H9 (cell line): ENCODE measurements at regions not wholly inside any gene's neighbourhood (a gene's known extent, or its start where the extent isn't known, plus 50 kb on each side); places are given as distances from the start of the nearest gene placed in this dataset.
"Not testable (repeated sequence)": the region's sequence is repeated elsewhere in the genome, so short reads cannot be mapped to it uniquely, and the experiment has no call there.

ENCODE experiments used
- DNase-seq: peaks from one replicate; pipeline ENCODE4 v3.0.0-alpha.2; 2017
- H2AFZ ChIP-seq: one replicate; pipeline ENCODE4 v1.6.1; 2013; ENCODE audit warnings: mild to moderate bottlenecking, low read length, control low read depth, moderate library complexity
- H2AK5ac ChIP-seq: 2 replicates; pipeline ENCODE4 v1.6.1; 2013; ENCODE audit warnings: low read length, control low read depth, mixed read lengths; ENCODE audit not compliant: insufficient read length
- H2BK120ac ChIP-seq: one replicate; pipeline ENCODE4 v1.6.1; 2013; ENCODE audit warnings: low read depth, mild to moderate bottlenecking, low read length, control low read depth, inconsistent platforms; ENCODE audit not compliant: poor library complexity, severe bottlenecking
- H2BK12ac ChIP-seq: 2 replicates; pipeline ENCODE4 v1.6.1; 2013; ENCODE audit warnings: low read length, control low read depth, mixed read lengths, low read depth; ENCODE audit not compliant: insufficient read length
- H2BK15ac ChIP-seq: 2 replicates; pipeline ENCODE4 v1.6.1; 2013; ENCODE audit warnings: low read depth, low read length, control low read depth
- H2BK20ac ChIP-seq: one replicate; pipeline ENCODE4 v1.6.1; 2013; ENCODE audit warnings: low read depth, mild to moderate bottlenecking, low read length, control low read depth, inconsistent platforms; ENCODE audit not compliant: poor library complexity, severe bottlenecking
- H2BK5ac ChIP-seq: 2 replicates; pipeline ENCODE4 v1.6.1; 2013; ENCODE audit warnings: low read length, control low read depth, mixed read lengths; ENCODE audit not compliant: insufficient read length
- H3K14ac ChIP-seq: 2 replicates; pipeline ENCODE4 v1.6.1; 2013; ENCODE audit warnings: low read length, control low read depth; ENCODE audit not compliant: insufficient read depth
- H3K18ac ChIP-seq: 2 replicates; pipeline ENCODE4 v1.6.1; 2013; ENCODE audit warnings: low read depth, mild to moderate bottlenecking, mixed read lengths, low read length, control low read depth; ENCODE audit not compliant: insufficient read length
- H3K23ac ChIP-seq: 2 replicates; pipeline ENCODE4 v1.6.1; 2013; ENCODE audit warnings: low read length, control low read depth, mixed read lengths, low read depth; ENCODE audit not compliant: insufficient read length
- H3K23me2 ChIP-seq: 2 replicates; pipeline ENCODE4 v1.6.1; 2013; ENCODE audit warnings: low read depth, mild to moderate bottlenecking, mixed read lengths, low read length, control low read depth; ENCODE audit not compliant: insufficient read length, poor library complexity, severe bottlenecking
- H3K27ac ChIP-seq: 2 replicates; pipeline ENCODE4 v1.5.1; 2013; ENCODE audit warnings: low read length, control low read depth, mixed read lengths, low read depth; ENCODE audit not compliant: insufficient read length
- H3K27me3 ChIP-seq: 2 replicates; pipeline ENCODE4 v1.6.1; 2013; ENCODE audit warnings: low read length, control low read depth, inconsistent platforms; ENCODE audit not compliant: insufficient read depth
- H3K4ac ChIP-seq: 2 replicates; pipeline ENCODE4 v1.6.1; 2013; ENCODE audit warnings: low read depth, mild to moderate bottlenecking, control low read depth, inconsistent platforms, low read length, moderate library complexity
- H3K4me1 ChIP-seq: 2 replicates; pipeline ENCODE4 v1.6.1; 2013; ENCODE audit warnings: low read length, control low read depth, inconsistent platforms; ENCODE audit not compliant: insufficient read depth
- H3K4me2 ChIP-seq: 2 replicates; pipeline ENCODE4 v1.6.1; 2013; ENCODE audit warnings: low read length, control low read depth, mixed read lengths; ENCODE audit not compliant: insufficient read length, insufficient read depth
- H3K56ac ChIP-seq: 2 replicates; pipeline ENCODE4 v1.6.1; 2013; ENCODE audit warnings: low read depth, mild to moderate bottlenecking, mixed read lengths, low read length, control low read depth; ENCODE audit not compliant: insufficient read length
- H3K79me1 ChIP-seq: 2 replicates; pipeline ENCODE4 v1.6.1; 2013; ENCODE audit warnings: low read depth, mild to moderate bottlenecking, moderate library complexity, low read length, control low read depth, inconsistent platforms; ENCODE audit not compliant: insufficient read depth, poor library complexity, severe bottlenecking
- H3K79me2 ChIP-seq: 2 replicates; pipeline ENCODE4 v1.6.1; 2013; ENCODE audit warnings: low read length, control low read depth, inconsistent platforms; ENCODE audit not compliant: insufficient read depth
- H3K9ac ChIP-seq: 2 replicates; pipeline ENCODE4 v1.6.1; 2013; ENCODE audit warnings: low read length, control low read depth, mixed read lengths; ENCODE audit not compliant: insufficient read length; ENCODE audit errors: extremely low read depth
- H3K9me3 ChIP-seq: one replicate; pipeline ENCODE4 v1.6.1; 2013; ENCODE audit warnings: low read depth, low read length, inconsistent platforms; ENCODE audit not compliant: control insufficient read depth
- H3T11ph ChIP-seq: one replicate; pipeline ENCODE4 v1.6.1; 2013; ENCODE audit warnings: mild to moderate bottlenecking, low read length, control low read depth, inconsistent platforms
- H4K20me1 ChIP-seq: one replicate; pipeline ENCODE4 v1.6.1; 2013; ENCODE audit not compliant: control insufficient read depth, insufficient read length, insufficient read depth
- H4K5ac ChIP-seq: 2 replicates; pipeline ENCODE4 v1.6.1; 2013; ENCODE audit warnings: low read depth, mild to moderate bottlenecking, mixed read lengths, low read length, control low read depth; ENCODE audit not compliant: insufficient read length
- H4K8ac ChIP-seq: replicated peaks from 2 replicates; pipeline ENCODE4 v1.6.1; 2013; ENCODE audit warnings: low read length, control low read depth, mixed read lengths, low read depth; ENCODE audit not compliant: insufficient read length
- H4K91ac ChIP-seq: 2 replicates; pipeline ENCODE4 v1.6.1; 2013; ENCODE audit warnings: low read depth, mild to moderate bottlenecking, moderate library complexity, mixed read lengths, low read length, control low read depth; ENCODE audit not compliant: insufficient read length
- H3K27ac Mint-ChIP-seq, 3 experiments: 2 replicates in 2 of 3; 3 replicates in 1 of 3; pipeline ENCODE4 v1.8.0; 2020 to 2021; ENCODE audit warnings: mixed read lengths in 3 of 3, mild to moderate bottlenecking in 1 of 3, moderate library complexity in 1 of 3
- H3K27me3 Mint-ChIP-seq: 2 replicates; pipeline ENCODE4 v1.8.0; 2021; ENCODE audit warnings: low read depth, mild to moderate bottlenecking, moderate library complexity, mixed read lengths
- H3K36me3 Mint-ChIP-seq, 3 experiments: 2 replicates in 2 of 3; 3 replicates in 1 of 3; pipeline ENCODE4 v1.8.0; 2020 to 2021; ENCODE audit warnings: low read depth in 3 of 3, mixed read lengths in 3 of 3; ENCODE audit not compliant: insufficient read depth in 1 of 3
- H3K4me1 Mint-ChIP-seq, 2 experiments: 2 replicates each; pipeline ENCODE4 v1.8.0; 2020; ENCODE audit warnings: mixed read lengths in 2 of 2
- H3K4me3 Mint-ChIP-seq, 2 experiments: 2 replicates in 1 of 2; 3 replicates in 1 of 2; pipeline ENCODE4 v1.8.0; 2020 to 2021; ENCODE audit warnings: mild to moderate bottlenecking in 2 of 2, mixed read lengths in 2 of 2, moderate library complexity in 1 of 2
- H3K9me3 Mint-ChIP-seq, 2 experiments: 2 replicates in 1 of 2; 3 replicates in 1 of 2; pipeline ENCODE4 v1.8.0; 2020; ENCODE audit warnings: mild to moderate bottlenecking in 2 of 2, mixed read lengths in 2 of 2, moderate library complexity in 1 of 2
- WGBS: extraction: QIAGEN DNeasy Blood & Tissue Kit; methylation state at CpG from one replicate; pipeline ENCODE4 v1.1.7; 2013; ENCODE audit warnings: missing lambda C conversion rate, low lambda C conversion rate, mixed read lengths; ENCODE audit not compliant: insufficient read length; ENCODE audit errors: extremely low coverage; 5-methylcytosine and 5-hydroxymethylcytosine counted together
- TF ChIP-seq, protein P1 (sequence below): fragments of 200-600 bp; sonication (generic); conservative IDR thresholded peaks from 3 replicates; pipeline ENCODE4 v1.8.0; 2021; ENCODE audit warnings: antibody characterized with exemption, mild to moderate bottlenecking

- H3K79me2 ChIP-seq = no peaks in the 10 kb centered on the region
- H3K4ac ChIP-seq = no peak overlapping the region
- no peak overlapping the region for H3K56ac ChIP-seq
- no peaks in the 10 kb centered on the region for H4K20me1 ChIP-seq
- H2AK5ac ChIP-seq = no peak overlapping the region
- H3K23ac ChIP-seq = no peak overlapping the region
- no peak overlapping the region for H3K4me2 ChIP-seq
- H4K91ac ChIP-seq = no peak overlapping the region
- H4K5ac ChIP-seq = no peak overlapping the region
- Mint-ChIP-seq H3K27ac (no peak overlapping the region; a peak in 1 of 7 replicates), H3K4me3 (no peak overlapping the region), H3K4me1 (peaks cover 3 to 8% of the 10 kb centered on the region in 2 experiments; a peak in 3 of 4 replicates), H3K9me3 (peaks cover 2 to 3% of the 10 kb centered on the region in 2 experiments; a peak in 2 of 5 replicates), H3K36me3 (peaks cover 0 to 3% (median 0%) of the 10 kb centered on the region in 3 experiments; a peak in 1 of 7 replicates), H3K27me3 (no peaks in the 10 kb centered on the region)
- no peaks in the 10 kb centered on the region for H3K23me2 ChIP-seq
- no peak overlapping the region for H3K14ac ChIP-seq
- H4K8ac ChIP-seq = no peak overlapping the region
- H2BK5ac ChIP-seq = no peak overlapping the region
- WGBS = no CpG with 5 or more reads among the region's 13 CpGs
- H2BK120ac ChIP-seq = no peak overlapping the region
- no peak overlapping the region for H3K27ac ChIP-seq
- DNase-seq = no peak
- no peak overlapping the region for H3T11ph ChIP-seq
- H2BK20ac ChIP-seq = no peak overlapping the region
- no peaks in the 10 kb centered on the region for H3K79me1 ChIP-seq
- H2AFZ ChIP-seq = no peak overlapping the region
- no peak overlapping the region for H2BK15ac ChIP-seq
- no peaks in the 10 kb centered on the region for H3K9me3 ChIP-seq
- TF ChIP-seq, protein P1, sequence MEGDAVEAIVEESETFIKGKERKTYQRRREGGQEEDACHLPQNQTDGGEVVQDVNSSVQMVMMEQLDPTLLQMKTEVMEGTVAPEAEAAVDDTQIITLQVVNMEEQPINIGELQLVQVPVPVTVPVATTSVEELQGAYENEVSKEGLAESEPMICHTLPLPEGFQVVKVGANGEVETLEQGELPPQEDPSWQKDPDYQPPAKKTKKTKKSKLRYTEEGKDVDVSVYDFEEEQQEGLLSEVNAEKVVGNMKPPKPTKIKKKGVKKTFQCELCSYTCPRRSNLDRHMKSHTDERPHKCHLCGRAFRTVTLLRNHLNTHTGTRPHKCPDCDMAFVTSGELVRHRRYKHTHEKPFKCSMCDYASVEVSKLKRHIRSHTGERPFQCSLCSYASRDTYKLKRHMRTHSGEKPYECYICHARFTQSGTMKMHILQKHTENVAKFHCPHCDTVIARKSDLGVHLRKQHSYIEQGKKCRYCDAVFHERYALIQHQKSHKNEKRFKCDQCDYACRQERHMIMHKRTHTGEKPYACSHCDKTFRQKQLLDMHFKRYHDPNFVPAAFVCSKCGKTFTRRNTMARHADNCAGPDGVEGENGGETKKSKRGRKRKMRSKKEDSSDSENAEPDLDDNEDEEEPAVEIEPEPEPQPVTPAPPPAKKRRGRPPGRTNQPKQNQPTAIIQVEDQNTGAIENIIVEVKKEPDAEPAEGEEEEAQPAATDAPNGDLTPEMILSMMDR = no peak
- no peak overlapping the region for H3K18ac ChIP-seq
- H3K9ac ChIP-seq = no peak overlapping the region
- no peak overlapping the region for H2BK12ac ChIP-seq
- H3K27me3 ChIP-seq = no peaks in the 10 kb centered on the region; the same call in 1 of the 2 replicates
- no peaks in the 10 kb centered on the region for H3K4me1 ChIP-seq
Measured at GRCh38 chr4:188665491-188666457, 526.5 kb downstream of the TRIML1 start.

GRCh38 chr4:188678691-188679090, 539.5 kb downstream of the TRIML1 start:
- not testable (repeated sequence) for H3K9me3 ChIP-seq, DNase-seq, H4K8ac ChIP-seq, H3K79me2 ChIP-seq, H3K56ac ChIP-seq, H3K27ac Mint-ChIP-seq, H3K27ac ChIP-seq, H2AK5ac ChIP-seq, H2BK20ac ChIP-seq, H4K20me1 ChIP-seq, H2BK12ac ChIP-seq, H3K27me3 ChIP-seq, H3T11ph ChIP-seq, H4K91ac ChIP-seq, H3K27me3 Mint-ChIP-seq, H3K4me1 ChIP-seq, H2BK15ac ChIP-seq, H3K79me1 ChIP-seq, H4K5ac ChIP-seq, H3K9ac ChIP-seq, H2BK5ac ChIP-seq, H3K23ac ChIP-seq, H3K4me3 Mint-ChIP-seq, H3K4me2 ChIP-seq, H3K23me2 ChIP-seq, H2BK120ac ChIP-seq, H3K18ac ChIP-seq, H2AFZ ChIP-seq, H3K4ac ChIP-seq, H3K14ac ChIP-seq
- Mint-ChIP-seq H3K9me3 (peaks cover 11 to 12% of the 10 kb centered on the region in 2 experiments), H3K4me1 (peaks cover 16 to 17% of the 10 kb centered on the region in 2 experiments), H3K36me3 (peaks cover 0 to 12% (median 2%) of the 10 kb centered on the region in 3 experiments; a peak in 4 of 7 replicates)
- no CpG with 5 or more reads among the region's 3 CpGs for WGBS
